HG02885 (cell line): ENCODE measurements at regions not wholly inside any gene's neighbourhood (a gene's known extent, or its start where the extent isn't known, plus 50 kb on each side); places are given as distances from the start of the nearest gene placed in this dataset.

Experiments used
- ATAC-seq: cut with Tn5 transposase; IDR thresholded peaks from one replicate; pipeline ENCODE4 v1.9.1; 2021; ENCODE audit warnings: mild to moderate bottlenecking; ENCODE audit not compliant: unreplicated experiment, poor library complexity

- ATAC-seq = no peak
Measured at GRCh38 chr2:160550048-160550447, 56.4 kb upstream of the RBMS1 start.

- ATAC-seq = no peak
Measured at GRCh38 chr2:160551259-160551658, 57.7 kb upstream of the RBMS1 start.

- no peak for ATAC-seq
Measured at GRCh38 chr2:160555420-160556071, 61.9 kb upstream of the RBMS1 start.

GRCh38 chr2:160557903-160558302 is 64.3 kb upstream of the RBMS1 start:
- no peak for ATAC-seq

- ATAC-seq = no peak
Measured at GRCh38 chr2:160558531-160558930, 64.9 kb upstream of the RBMS1 start.

- ATAC-seq = no peak
Measured at GRCh38 chr2:160561551-160562295, 68.1 kb upstream of the RBMS1 start.

GRCh38 chr2:160562730-160563129 is 69.1 kb upstream of the RBMS1 start:
- no peak for ATAC-seq

- ATAC-seq = no peak
Measured at GRCh38 chr2:160564591-160564990, 71.0 kb upstream of the RBMS1 start.

GRCh38 chr2:160565099-160565845 is 71.7 kb upstream of the RBMS1 start:
- ATAC-seq = no peak

GRCh38 chr2:160566717-160567116 is 73.1 kb upstream of the RBMS1 start:
- ATAC-seq = no peak

GRCh38 chr2:160568856-160569255 is 75.2 kb upstream of the RBMS1 start:
- no peak for ATAC-seq

- no peak for ATAC-seq
Measured at GRCh38 chr2:160570376-160570775, 76.8 kb upstream of the RBMS1 start.

GRCh38 chr2:160574468-160575140 is 81.0 kb upstream of the RBMS1 start:
- no peak for ATAC-seq

- peak; percentile 47 for ATAC-seq
Measured at GRCh38 chr2:160575368-160575767, 81.8 kb upstream of the RBMS1 start.

GRCh38 chr2:160576054-160576499 is 82.5 kb upstream of the RBMS1 start:
- no peak for ATAC-seq

- ATAC-seq = peak; percentile 46
Measured at GRCh38 chr2:160577081-160577480, 83.5 kb upstream of the RBMS1 start.

- no peak for ATAC-seq
Measured at GRCh38 chr2:160581035-160581434, 87.4 kb upstream of the RBMS1 start.

- ATAC-seq = no peak
Measured at GRCh38 chr2:160581448-160581847, 87.8 kb upstream of the RBMS1 start.

GRCh38 chr2:160582081-160582480 is 88.5 kb upstream of the RBMS1 start:
- ATAC-seq = no peak

GRCh38 chr2:160582490-160583145 is 89.0 kb upstream of the RBMS1 start:
- no peak for ATAC-seq
